ENCODE measurements at regions not wholly inside any gene's neighbourhood (a gene's known extent, or its start where the extent isn't known, plus 50 kb on each side); places are given as distances from the start of the nearest gene placed in this dataset.

GRCh38 chr17:71413935-71414334, 706.9 kb upstream of the SOX9 start:
- TF ChIP-seq POLR2A (IDR thresholded peaks at IDR 0.05; ENCODE audit: low read depth, low read length) (no peak), POLR2AphosphoS5 (IDR thresholded peaks at IDR 0.05; ENCODE audit: low read depth, low read length) (no peak), TAF1 (IDR thresholded peaks at IDR 0.05; ENCODE audit: borderline replicate concordance, low read depth, low read length) (no peak)
